H9 (cell line): ENCODE measurements at regions not wholly inside any gene's neighbourhood (a gene's known extent, or its start where the extent isn't known, plus 50 kb on each side); places are given as distances from the start of the nearest gene placed in this dataset.
A peak's percentile ranks its signal among the peaks of the same experiment; 100 is the strongest.

Source experiments
- DNase-seq: peaks from one replicate; pipeline ENCODE4 v3.0.0-alpha.2; 2017
- H2AFZ ChIP-seq: one replicate; pipeline ENCODE4 v1.6.1; 2013; ENCODE audit warnings: mild to moderate bottlenecking, low read length, control low read depth, moderate library complexity
- H2AK5ac ChIP-seq: 2 replicates; pipeline ENCODE4 v1.6.1; 2013; ENCODE audit warnings: low read length, control low read depth, mixed read lengths; ENCODE audit not compliant: insufficient read length
- H2BK120ac ChIP-seq: one replicate; pipeline ENCODE4 v1.6.1; 2013; ENCODE audit warnings: low read depth, mild to moderate bottlenecking, low read length, control low read depth, inconsistent platforms; ENCODE audit not compliant: poor library complexity, severe bottlenecking
- H2BK12ac ChIP-seq: 2 replicates; pipeline ENCODE4 v1.6.1; 2013; ENCODE audit warnings: low read length, control low read depth, mixed read lengths, low read depth; ENCODE audit not compliant: insufficient read length
- H2BK15ac ChIP-seq: 2 replicates; pipeline ENCODE4 v1.6.1; 2013; ENCODE audit warnings: low read depth, low read length, control low read depth
- H2BK20ac ChIP-seq: one replicate; pipeline ENCODE4 v1.6.1; 2013; ENCODE audit warnings: low read depth, mild to moderate bottlenecking, low read length, control low read depth, inconsistent platforms; ENCODE audit not compliant: poor library complexity, severe bottlenecking
- H2BK5ac ChIP-seq: 2 replicates; pipeline ENCODE4 v1.6.1; 2013; ENCODE audit warnings: low read length, control low read depth, mixed read lengths; ENCODE audit not compliant: insufficient read length
- H3K14ac ChIP-seq: 2 replicates; pipeline ENCODE4 v1.6.1; 2013; ENCODE audit warnings: low read length, control low read depth; ENCODE audit not compliant: insufficient read depth
- H3K18ac ChIP-seq: 2 replicates; pipeline ENCODE4 v1.6.1; 2013; ENCODE audit warnings: low read depth, mild to moderate bottlenecking, mixed read lengths, low read length, control low read depth; ENCODE audit not compliant: insufficient read length
- H3K23ac ChIP-seq: 2 replicates; pipeline ENCODE4 v1.6.1; 2013; ENCODE audit warnings: low read length, control low read depth, mixed read lengths, low read depth; ENCODE audit not compliant: insufficient read length
- H3K23me2 ChIP-seq: 2 replicates; pipeline ENCODE4 v1.6.1; 2013; ENCODE audit warnings: low read depth, mild to moderate bottlenecking, mixed read lengths, low read length, control low read depth; ENCODE audit not compliant: insufficient read length, poor library complexity, severe bottlenecking
- H3K27ac ChIP-seq: 2 replicates; pipeline ENCODE4 v1.5.1; 2013; ENCODE audit warnings: low read length, control low read depth, mixed read lengths, low read depth; ENCODE audit not compliant: insufficient read length
- H3K27me3 ChIP-seq: 2 replicates; pipeline ENCODE4 v1.6.1; 2013; ENCODE audit warnings: low read length, control low read depth, inconsistent platforms; ENCODE audit not compliant: insufficient read depth
- H3K4ac ChIP-seq: 2 replicates; pipeline ENCODE4 v1.6.1; 2013; ENCODE audit warnings: low read depth, mild to moderate bottlenecking, control low read depth, inconsistent platforms, low read length, moderate library complexity
- H3K4me1 ChIP-seq: 2 replicates; pipeline ENCODE4 v1.6.1; 2013; ENCODE audit warnings: low read length, control low read depth, inconsistent platforms; ENCODE audit not compliant: insufficient read depth
- H3K4me2 ChIP-seq: 2 replicates; pipeline ENCODE4 v1.6.1; 2013; ENCODE audit warnings: low read length, control low read depth, mixed read lengths; ENCODE audit not compliant: insufficient read length, insufficient read depth
- H3K56ac ChIP-seq: 2 replicates; pipeline ENCODE4 v1.6.1; 2013; ENCODE audit warnings: low read depth, mild to moderate bottlenecking, mixed read lengths, low read length, control low read depth; ENCODE audit not compliant: insufficient read length
- H3K79me1 ChIP-seq: 2 replicates; pipeline ENCODE4 v1.6.1; 2013; ENCODE audit warnings: low read depth, mild to moderate bottlenecking, moderate library complexity, low read length, control low read depth, inconsistent platforms; ENCODE audit not compliant: insufficient read depth, poor library complexity, severe bottlenecking
- H3K79me2 ChIP-seq: 2 replicates; pipeline ENCODE4 v1.6.1; 2013; ENCODE audit warnings: low read length, control low read depth, inconsistent platforms; ENCODE audit not compliant: insufficient read depth
- H3K9ac ChIP-seq: 2 replicates; pipeline ENCODE4 v1.6.1; 2013; ENCODE audit warnings: low read length, control low read depth, mixed read lengths; ENCODE audit not compliant: insufficient read length; ENCODE audit errors: extremely low read depth
- H3K9me3 ChIP-seq: one replicate; pipeline ENCODE4 v1.6.1; 2013; ENCODE audit warnings: low read depth, low read length, inconsistent platforms; ENCODE audit not compliant: control insufficient read depth
- H3T11ph ChIP-seq: one replicate; pipeline ENCODE4 v1.6.1; 2013; ENCODE audit warnings: mild to moderate bottlenecking, low read length, control low read depth, inconsistent platforms
- H4K20me1 ChIP-seq: one replicate; pipeline ENCODE4 v1.6.1; 2013; ENCODE audit not compliant: control insufficient read depth, insufficient read length, insufficient read depth
- H4K5ac ChIP-seq: 2 replicates; pipeline ENCODE4 v1.6.1; 2013; ENCODE audit warnings: low read depth, mild to moderate bottlenecking, mixed read lengths, low read length, control low read depth; ENCODE audit not compliant: insufficient read length
- H4K8ac ChIP-seq: replicated peaks from 2 replicates; pipeline ENCODE4 v1.6.1; 2013; ENCODE audit warnings: low read length, control low read depth, mixed read lengths, low read depth; ENCODE audit not compliant: insufficient read length
- H4K91ac ChIP-seq: 2 replicates; pipeline ENCODE4 v1.6.1; 2013; ENCODE audit warnings: low read depth, mild to moderate bottlenecking, moderate library complexity, mixed read lengths, low read length, control low read depth; ENCODE audit not compliant: insufficient read length
- H3K27ac Mint-ChIP-seq, 3 experiments: 2 replicates in 2 of 3; 3 replicates in 1 of 3; pipeline ENCODE4 v1.8.0; 2020 to 2021; ENCODE audit warnings: mixed read lengths in 3 of 3, mild to moderate bottlenecking in 1 of 3, moderate library complexity in 1 of 3
- H3K27me3 Mint-ChIP-seq: 2 replicates; pipeline ENCODE4 v1.8.0; 2021; ENCODE audit warnings: low read depth, mild to moderate bottlenecking, moderate library complexity, mixed read lengths
- H3K36me3 Mint-ChIP-seq, 3 experiments: 2 replicates in 2 of 3; 3 replicates in 1 of 3; pipeline ENCODE4 v1.8.0; 2020 to 2021; ENCODE audit warnings: low read depth in 3 of 3, mixed read lengths in 3 of 3; ENCODE audit not compliant: insufficient read depth in 1 of 3
- H3K4me1 Mint-ChIP-seq, 2 experiments: 2 replicates each; pipeline ENCODE4 v1.8.0; 2020; ENCODE audit warnings: mixed read lengths in 2 of 2
- H3K4me3 Mint-ChIP-seq, 2 experiments: 2 replicates in 1 of 2; 3 replicates in 1 of 2; pipeline ENCODE4 v1.8.0; 2020 to 2021; ENCODE audit warnings: mild to moderate bottlenecking in 2 of 2, mixed read lengths in 2 of 2, moderate library complexity in 1 of 2
- H3K9me3 Mint-ChIP-seq, 2 experiments: 2 replicates in 1 of 2; 3 replicates in 1 of 2; pipeline ENCODE4 v1.8.0; 2020; ENCODE audit warnings: mild to moderate bottlenecking in 2 of 2, mixed read lengths in 2 of 2, moderate library complexity in 1 of 2
- CTCF ChIP-seq: fragments of 200-600 bp; sonication (generic); conservative IDR thresholded peaks from 3 replicates; pipeline ENCODE4 v1.8.0; 2021; ENCODE audit warnings: antibody characterized with exemption, mild to moderate bottlenecking
- WGBS: extraction: QIAGEN DNeasy Blood & Tissue Kit; methylation state at CpG from one replicate; pipeline ENCODE4 v1.1.7; 2013; ENCODE audit warnings: missing lambda C conversion rate, low lambda C conversion rate, mixed read lengths; ENCODE audit not compliant: insufficient read length; ENCODE audit errors: extremely low coverage; 5-methylcytosine and 5-hydroxymethylcytosine counted together

GRCh38 chr5:126053630-126054029 is 369.6 kb upstream of the GRAMD2B start:
- Histone ChIP-seq H3K23me2 (no peaks in the 10 kb centered on the region), H3K4me2 (no peak overlapping the region), H3K4me1 (peaks cover 5% of the 10 kb centered on the region; the same call in 1 of the 2 replicates), H3K18ac (no peak overlapping the region), H3K27me3 (no peaks in the 10 kb centered on the region), H2BK20ac (no peak overlapping the region), H3K79me1 (no peaks in the 10 kb centered on the region), H4K5ac (no peak overlapping the region), H2BK120ac (no peak overlapping the region), H3K9me3 (no peaks in the 10 kb centered on the region), H3K79me2 (no peaks in the 10 kb centered on the region), H2AK5ac (no peak overlapping the region), H3K14ac (no peak overlapping the region; the same call in 1 of the 2 replicates), H3K9ac (no peak overlapping the region), H2BK5ac (no peak overlapping the region), H3K27ac (no peak overlapping the region), H3K56ac (no peak overlapping the region), H4K8ac (no peak overlapping the region), H3K23ac (no peak overlapping the region), H3T11ph (no peak overlapping the region), H4K20me1 (no peaks in the 10 kb centered on the region), H2AFZ (no peak overlapping the region), H4K91ac (no peak overlapping the region), H3K4ac (no peak overlapping the region), H2BK15ac (no peak overlapping the region), H2BK12ac (no peak overlapping the region)
- TF ChIP-seq CTCF: no peak
- Mint-ChIP-seq H3K27ac (peak overlapping the region in 2 of 3 experiments; percentile 57 to 60; a peak in 3 of 7 replicates), H3K4me1 (peaks cover 39% of the 10 kb centered on the region in 2 experiments), H3K27me3 (no peaks in the 10 kb centered on the region), H3K36me3 (peaks cover 4 to 10% (median 10%) of the 10 kb centered on the region in 3 experiments), H3K4me3 (no peak overlapping the region), H3K9me3 (peaks cover 8% of the 10 kb centered on the region in 2 experiments)
- no peak for DNase-seq
- WGBS: no CpG with 5 or more reads among the region's 2 CpGs
